Liver (tissue), 8 donors: ENCODE measurements at regions not wholly inside any gene's neighbourhood (a gene's known extent, or its start where the extent isn't known, plus 50 kb on each side); places are given as distances from the start of the nearest gene placed in this dataset.

ENCODE experiments used
- DNase-seq: peaks from one replicate; pipeline ENCODE4 v3.0.0-alpha.2; 2017; ENCODE audit warnings: low spot score
- H3K27ac ChIP-seq, 2 donors: one replicate each; pipeline ENCODE4 v1.7.0; 2013; ENCODE audit warnings: inconsistent platforms in 2 of 2, low read length in 2 of 2, control low read depth in 1 of 2, low read depth in 1 of 2, mild to moderate bottlenecking in 1 of 2
- H3K27me3 ChIP-seq, 4 donors: one replicate each; pipeline versions ENCODE4 v1.6.1 to v1.7.0; 2013; ENCODE audit warnings: low read length in 3 of 4, inconsistent platforms in 1 of 4, mild to moderate bottlenecking in 1 of 4, moderate library complexity in 1 of 4; ENCODE audit not compliant: control insufficient read depth in 4 of 4, insufficient read depth in 4 of 4
- H3K36me3 ChIP-seq, 4 donors: one replicate each; pipeline versions ENCODE4 v1.6.1 to v1.7.0; 2013; ENCODE audit warnings: low read length in 3 of 4, mild to moderate bottlenecking in 3 of 4, low read depth in 1 of 4, moderate library complexity in 1 of 4; ENCODE audit not compliant: control insufficient read depth in 4 of 4, insufficient read depth in 3 of 4
- H3K4me1 ChIP-seq, 4 donors: one replicate each; pipeline versions ENCODE4 v1.6.1 to v1.7.0; 2013; ENCODE audit warnings: low read length in 3 of 4, mild to moderate bottlenecking in 3 of 4, moderate library complexity in 1 of 4; ENCODE audit not compliant: control insufficient read depth in 4 of 4, insufficient read depth in 4 of 4
- H3K4me3 ChIP-seq, 3 donors: one replicate each; pipeline versions ENCODE4 v1.6.1 to v1.7.0; 2013; ENCODE audit warnings: low read length in 3 of 3, control low read depth in 1 of 3, low read depth in 1 of 3, mild to moderate bottlenecking in 1 of 3
- H3K9ac ChIP-seq, 2 donors: one replicate each; pipeline ENCODE4 v1.7.0; 2013; ENCODE audit warnings: low read length in 2 of 2, mild to moderate bottlenecking in 2 of 2, moderate library complexity in 2 of 2, control low read depth in 1 of 2, low read depth in 1 of 2
- H3K9me3 ChIP-seq, 4 donors: one replicate each; pipeline versions ENCODE4 v1.6.1 to v1.7.0; 2013; ENCODE audit warnings: low read length in 3 of 4; ENCODE audit not compliant: control insufficient read depth in 4 of 4
- EGR1 ChIP-seq, 2 donors: IDR thresholded peaks; 2 replicates each; pipeline ENCODE4 v1.6.1; 2016 to 2018; ENCODE audit warnings: antibody characterized with exemption in 2 of 2, low read depth in 2 of 2
- FOXA1 ChIP-seq: IDR thresholded peaks from 2 replicates; pipeline ENCODE4 v1.6.1; 2016; ENCODE audit warnings: antibody characterized with exemption
- FOXA2 ChIP-seq: IDR thresholded peaks from 2 replicates; pipeline ENCODE4 v1.6.1; 2016; ENCODE audit warnings: antibody characterized with exemption
- GABPA ChIP-seq, 2 donors: IDR thresholded peaks in 1 of 2; conservative IDR thresholded peaks in 1 of 2; 2 replicates each; pipeline ENCODE4 v1.6.1; 2016; ENCODE audit warnings: antibody characterized with exemption in 2 of 2, mild to moderate bottlenecking in 1 of 2, moderate library complexity in 1 of 2
- HNF4A ChIP-seq, 2 donors: conservative IDR thresholded peaks; 2 replicates each; pipeline ENCODE4 v1.6.1; 2016; ENCODE audit warnings: antibody characterized with exemption in 2 of 2, mild to moderate bottlenecking in 2 of 2
- HNF4G ChIP-seq: IDR thresholded peaks from 2 replicates; pipeline ENCODE4 v1.6.1; 2016; ENCODE audit warnings: antibody characterized with exemption
- JUND ChIP-seq, 2 donors: IDR thresholded peaks; 2 replicates each; pipeline ENCODE4 v1.6.1; 2016; ENCODE audit warnings: antibody characterized with exemption in 2 of 2
- NR2F2 ChIP-seq: IDR thresholded peaks from 2 replicates; pipeline ENCODE4 v1.6.1; 2016; ENCODE audit warnings: antibody characterized with exemption
- RAD21 ChIP-seq, 2 donors: IDR thresholded peaks; 2 replicates each; pipeline ENCODE4 v1.6.1; 2016; ENCODE audit warnings: antibody characterized with exemption in 2 of 2, mild to moderate bottlenecking in 2 of 2
- RXRA ChIP-seq, 2 donors: IDR thresholded peaks; 2 replicates each; pipeline ENCODE4 v1.6.1; 2017 to 2018; ENCODE audit warnings: antibody characterized with exemption in 2 of 2, mild to moderate bottlenecking in 1 of 2
- SP1 ChIP-seq: IDR thresholded peaks from 2 replicates; pipeline ENCODE4 v1.6.1; 2018; ENCODE audit warnings: antibody characterized with exemption, mild to moderate bottlenecking
- TAF1 ChIP-seq: conservative IDR thresholded peaks from 2 replicates; pipeline ENCODE4 v1.6.1; 2016; ENCODE audit warnings: antibody characterized with exemption, mild to moderate bottlenecking
- YY1 ChIP-seq: IDR thresholded peaks from 2 replicates; pipeline ENCODE4 v1.6.1; 2016; ENCODE audit warnings: antibody characterized with exemption, mild to moderate bottlenecking
- WGBS: extraction: QIAGEN DNeasy Blood & Tissue Kit; methylation state at CpG from one replicate; pipeline ENCODE4 v1.1.7; 2013; 5-methylcytosine and 5-hydroxymethylcytosine counted together
- TF ChIP-seq, protein P1 (sequence below): fragments of 150-350 bp; IDR thresholded peaks from 2 replicates; pipeline ENCODE4 v1.5.1; 2017; ENCODE audit warnings: improper control_type of control experiment, low read depth, low read length; ENCODE audit not compliant: missing input control
- TF ChIP-seq, protein P2 (sequence below): IDR thresholded peaks from 2 replicates; pipeline ENCODE4 v1.6.1; 2016; ENCODE audit warnings: antibody characterized with exemption, mild to moderate bottlenecking
- TF ChIP-seq, protein P3 (sequence below): IDR thresholded peaks from 2 replicates; pipeline ENCODE4 v1.6.1; 2016; ENCODE audit warnings: antibody characterized with exemption
- TF ChIP-seq, protein P4 (sequence below): IDR thresholded peaks from 2 replicates; pipeline ENCODE4 v1.6.1; 2016; ENCODE audit warnings: antibody characterized with exemption
- donor health status: healthy.
- donor health status: healthy.
- donor health status: healthy.
- donor health status: healthy.
- donor health status: healthy.

DNA sequence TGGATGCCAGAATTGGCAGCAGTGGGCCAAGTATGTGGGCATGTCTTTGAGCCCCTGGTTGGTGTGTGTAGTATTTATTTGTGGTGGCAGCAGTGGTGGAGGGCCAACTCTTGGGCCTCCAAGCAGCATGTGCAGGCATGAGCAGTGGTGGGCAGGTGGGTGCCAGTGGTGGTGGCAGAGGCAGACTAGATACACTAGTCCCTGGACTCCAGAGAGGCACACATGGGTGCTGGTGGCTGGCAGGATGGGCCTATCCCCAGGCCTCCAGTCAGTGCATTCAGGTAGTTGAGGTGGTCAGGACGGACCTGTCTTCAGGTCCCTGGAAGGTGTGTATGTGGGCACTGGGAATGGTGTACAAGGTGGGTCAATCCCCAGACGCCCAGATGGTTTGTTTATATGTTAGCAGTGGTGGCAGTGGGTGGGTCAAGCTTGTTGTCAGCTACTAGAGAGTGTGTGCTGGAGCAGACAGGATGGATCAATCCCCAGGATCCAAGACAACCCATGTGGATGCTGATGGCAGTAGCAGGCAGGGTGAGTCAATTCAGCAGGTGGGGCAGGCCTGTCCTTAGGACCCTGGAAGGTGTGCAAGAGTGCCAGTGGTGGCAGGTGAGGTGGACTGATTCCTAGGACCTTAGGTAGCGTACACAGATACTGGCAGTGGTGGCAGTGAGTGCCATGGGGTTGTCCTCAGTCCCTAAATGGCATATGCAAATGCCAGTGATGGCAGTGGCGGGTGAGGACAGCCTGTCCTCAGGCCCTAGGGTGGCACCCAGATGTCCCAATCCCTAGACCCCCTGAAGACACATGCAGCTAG, 294.3 kb downstream of the RPS24 start:
- Histone ChIP-seq H3K4me1 (no peaks in the 10 kb centered on the region), H3K27me3 (no peaks in the 10 kb centered on the region), H3K4me3 (no peak overlapping the region), H3K27ac (no peak overlapping the region), H3K9ac (no peak overlapping the region), H3K36me3 (no peaks in the 10 kb centered on the region), H3K9me3 (peaks cover 0 to 16% (median 1%) of the 10 kb centered on the region in 4 donors)
- peak; percentile 26 for DNase-seq
- TF ChIP-seq, protein P1, sequence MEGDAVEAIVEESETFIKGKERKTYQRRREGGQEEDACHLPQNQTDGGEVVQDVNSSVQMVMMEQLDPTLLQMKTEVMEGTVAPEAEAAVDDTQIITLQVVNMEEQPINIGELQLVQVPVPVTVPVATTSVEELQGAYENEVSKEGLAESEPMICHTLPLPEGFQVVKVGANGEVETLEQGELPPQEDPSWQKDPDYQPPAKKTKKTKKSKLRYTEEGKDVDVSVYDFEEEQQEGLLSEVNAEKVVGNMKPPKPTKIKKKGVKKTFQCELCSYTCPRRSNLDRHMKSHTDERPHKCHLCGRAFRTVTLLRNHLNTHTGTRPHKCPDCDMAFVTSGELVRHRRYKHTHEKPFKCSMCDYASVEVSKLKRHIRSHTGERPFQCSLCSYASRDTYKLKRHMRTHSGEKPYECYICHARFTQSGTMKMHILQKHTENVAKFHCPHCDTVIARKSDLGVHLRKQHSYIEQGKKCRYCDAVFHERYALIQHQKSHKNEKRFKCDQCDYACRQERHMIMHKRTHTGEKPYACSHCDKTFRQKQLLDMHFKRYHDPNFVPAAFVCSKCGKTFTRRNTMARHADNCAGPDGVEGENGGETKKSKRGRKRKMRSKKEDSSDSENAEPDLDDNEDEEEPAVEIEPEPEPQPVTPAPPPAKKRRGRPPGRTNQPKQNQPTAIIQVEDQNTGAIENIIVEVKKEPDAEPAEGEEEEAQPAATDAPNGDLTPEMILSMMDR: no peak
- TF ChIP-seq YY1: no peak
- no peak for TF ChIP-seq FOXA2
- no peak for TF ChIP-seq NR2F2
- no peak for TF ChIP-seq EGR1 (IDR thresholded peaks at IDR 0.05; ENCODE audit: low read depth in 2 of 2)
- no peak for TF ChIP-seq FOXA1
- WGBS: 92% methylated on average over 4 of the region's 4 CpGs

DNA sequence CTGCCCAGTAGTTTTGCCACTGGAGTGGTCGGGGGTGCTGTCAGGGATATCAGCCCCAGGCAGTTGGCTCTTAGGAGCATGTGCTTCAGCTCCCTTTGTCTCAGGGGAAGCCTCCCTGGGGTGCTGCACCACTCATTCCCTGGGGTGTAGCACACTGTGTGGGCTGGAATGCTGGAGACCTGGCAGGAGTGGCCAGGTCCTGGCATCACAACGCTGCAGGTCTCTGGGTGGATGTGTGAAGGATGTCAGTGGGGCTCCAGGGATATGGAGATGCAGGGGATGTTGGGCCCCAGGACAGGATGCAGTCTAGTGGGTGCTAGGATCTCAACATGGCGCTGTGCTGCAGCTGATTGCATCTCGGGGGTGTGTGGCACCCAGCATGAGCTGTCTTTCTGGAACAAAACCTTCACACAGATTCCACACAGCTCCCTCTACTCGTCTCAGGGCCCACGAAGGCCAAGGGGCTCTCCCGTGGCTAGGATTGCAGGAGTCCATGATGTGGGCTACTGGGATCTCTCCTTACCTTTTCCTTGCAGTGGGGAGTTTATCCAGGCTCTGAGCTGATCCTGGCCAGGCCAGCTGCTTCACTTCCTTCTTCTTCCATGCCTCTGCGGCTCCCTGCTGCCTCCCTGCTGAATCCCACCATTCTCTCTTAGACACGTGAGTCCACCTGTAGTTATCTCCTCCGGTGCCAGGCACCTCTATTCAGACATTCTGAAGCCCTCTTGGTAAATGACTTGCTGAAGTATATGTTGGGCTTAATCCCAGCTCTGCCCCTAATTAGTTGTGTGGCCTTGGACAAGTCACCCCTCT, 295.1 kb downstream of the RPS24 start:
- H3K9ac ChIP-seq: no peak overlapping the region
- no peak overlapping the region for H3K27ac ChIP-seq
- no peaks in the 10 kb centered on the region for H3K4me1 ChIP-seq
- peaks cover 0 to 16% (median 1%) of the 10 kb centered on the region in 4 donors for H3K9me3 ChIP-seq
- H3K27me3 ChIP-seq: no peaks in the 10 kb centered on the region
- peak; percentile 27 for DNase-seq
- TF ChIP-seq FOXA1 (no peak), RAD21 (IDR thresholded peaks at IDR 0.05) (no peak), HNF4A (conservative IDR thresholded peaks at IDR 0.05) (no peak), NR2F2 (no peak), JUND (IDR thresholded peaks at IDR 0.05) (no peak), TAF1 (no peak), YY1 (no peak), SP1 (no peak), GABPA (IDR thresholded peaks at IDR 0.05 in 1 of 2, conservative IDR thresholded peaks at IDR 0.05 in 1 of 2) (no peak), EGR1 (IDR thresholded peaks at IDR 0.05; ENCODE audit: low read depth in 2 of 2) (no peak), RXRA (IDR thresholded peaks at IDR 0.05) (no peak), HNF4G (no peak), FOXA2 (no peak)
- TF ChIP-seq, protein P1: no peak
- TF ChIP-seq, protein P2, sequence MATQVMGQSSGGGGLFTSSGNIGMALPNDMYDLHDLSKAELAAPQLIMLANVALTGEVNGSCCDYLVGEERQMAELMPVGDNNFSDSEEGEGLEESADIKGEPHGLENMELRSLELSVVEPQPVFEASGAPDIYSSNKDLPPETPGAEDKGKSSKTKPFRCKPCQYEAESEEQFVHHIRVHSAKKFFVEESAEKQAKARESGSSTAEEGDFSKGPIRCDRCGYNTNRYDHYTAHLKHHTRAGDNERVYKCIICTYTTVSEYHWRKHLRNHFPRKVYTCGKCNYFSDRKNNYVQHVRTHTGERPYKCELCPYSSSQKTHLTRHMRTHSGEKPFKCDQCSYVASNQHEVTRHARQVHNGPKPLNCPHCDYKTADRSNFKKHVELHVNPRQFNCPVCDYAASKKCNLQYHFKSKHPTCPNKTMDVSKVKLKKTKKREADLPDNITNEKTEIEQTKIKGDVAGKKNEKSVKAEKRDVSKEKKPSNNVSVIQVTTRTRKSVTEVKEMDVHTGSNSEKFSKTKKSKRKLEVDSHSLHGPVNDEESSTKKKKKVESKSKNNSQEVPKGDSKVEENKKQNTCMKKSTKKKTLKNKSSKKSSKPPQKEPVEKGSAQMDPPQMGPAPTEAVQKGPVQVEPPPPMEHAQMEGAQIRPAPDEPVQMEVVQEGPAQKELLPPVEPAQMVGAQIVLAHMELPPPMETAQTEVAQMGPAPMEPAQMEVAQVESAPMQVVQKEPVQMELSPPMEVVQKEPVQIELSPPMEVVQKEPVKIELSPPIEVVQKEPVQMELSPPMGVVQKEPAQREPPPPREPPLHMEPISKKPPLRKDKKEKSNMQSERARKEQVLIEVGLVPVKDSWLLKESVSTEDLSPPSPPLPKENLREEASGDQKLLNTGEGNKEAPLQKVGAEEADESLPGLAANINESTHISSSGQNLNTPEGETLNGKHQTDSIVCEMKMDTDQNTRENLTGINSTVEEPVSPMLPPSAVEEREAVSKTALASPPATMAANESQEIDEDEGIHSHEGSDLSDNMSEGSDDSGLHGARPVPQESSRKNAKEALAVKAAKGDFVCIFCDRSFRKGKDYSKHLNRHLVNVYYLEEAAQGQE: no peak
- TF ChIP-seq, protein P3, sequence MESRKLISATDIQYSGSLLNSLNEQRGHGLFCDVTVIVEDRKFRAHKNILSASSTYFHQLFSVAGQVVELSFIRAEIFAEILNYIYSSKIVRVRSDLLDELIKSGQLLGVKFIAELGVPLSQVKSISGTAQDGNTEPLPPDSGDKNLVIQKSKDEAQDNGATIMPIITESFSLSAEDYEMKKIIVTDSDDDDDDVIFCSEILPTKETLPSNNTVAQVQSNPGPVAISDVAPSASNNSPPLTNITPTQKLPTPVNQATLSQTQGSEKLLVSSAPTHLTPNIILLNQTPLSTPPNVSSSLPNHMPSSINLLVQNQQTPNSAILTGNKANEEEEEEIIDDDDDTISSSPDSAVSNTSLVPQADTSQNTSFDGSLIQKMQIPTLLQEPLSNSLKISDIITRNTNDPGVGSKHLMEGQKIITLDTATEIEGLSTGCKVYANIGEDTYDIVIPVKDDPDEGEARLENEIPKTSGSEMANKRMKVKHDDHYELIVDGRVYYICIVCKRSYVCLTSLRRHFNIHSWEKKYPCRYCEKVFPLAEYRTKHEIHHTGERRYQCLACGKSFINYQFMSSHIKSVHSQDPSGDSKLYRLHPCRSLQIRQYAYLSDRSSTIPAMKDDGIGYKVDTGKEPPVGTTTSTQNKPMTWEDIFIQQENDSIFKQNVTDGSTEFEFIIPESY: no peak
- TF ChIP-seq, protein P4, sequence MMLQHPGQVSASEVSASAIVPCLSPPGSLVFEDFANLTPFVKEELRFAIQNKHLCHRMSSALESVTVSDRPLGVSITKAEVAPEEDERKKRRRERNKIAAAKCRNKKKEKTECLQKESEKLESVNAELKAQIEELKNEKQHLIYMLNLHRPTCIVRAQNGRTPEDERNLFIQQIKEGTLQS: no peak
- no peaks in the 10 kb centered on the region for H3K36me3 ChIP-seq
- H3K4me3 ChIP-seq: no peak overlapping the region
- 93% methylated on average over 10 of the region's 10 CpGs for WGBS
